Neural cell (in vitro differentiated cells): ENCODE measurements at regions not wholly inside any gene's neighbourhood (a gene's known extent, or its start where the extent isn't known, plus 50 kb on each side); places are given as distances from the start of the nearest gene placed in this dataset.

Experiments used
- CTCF ChIP-seq: fragments of 450-650 bp; IDR thresholded peaks from 2 replicates; pipeline ENCODE4 v1.5.1; 2014; ENCODE audit warnings: antibody characterized with exemption, mild to moderate bottlenecking, moderate library complexity; ENCODE audit not compliant: poor library complexity, severe bottlenecking
- EZH2 ChIP-seq: fragments of 200-600, 300-800 bp; shearing (Covaris generic), sonication (generic); IDR thresholded peaks from 2 replicates; pipeline ENCODE4 v1.6.1; 2014; ENCODE audit warnings: antibody characterized with exemption, low read length, borderline replicate concordance, mild to moderate bottlenecking; ENCODE audit not compliant: insufficient read depth, poor library complexity, severe bottlenecking
- POLR2AphosphoS5 ChIP-seq: IDR thresholded peaks from 2 replicates; pipeline ENCODE4 v1.6.1; 2012
- RAD21 ChIP-seq: fragments of 450-650 bp; conservative IDR thresholded peaks from 2 replicates; pipeline ENCODE4 v1.6.1; 2014; ENCODE audit warnings: antibody characterized with exemption, mild to moderate bottlenecking, moderate library complexity
- REST ChIP-seq: IDR thresholded peaks from 2 replicates; pipeline ENCODE4 v1.6.1; 2012; ENCODE audit warnings: borderline replicate concordance
- SMC3 ChIP-seq: fragments of 450-650 bp; conservative IDR thresholded peaks from 2 replicates; pipeline ENCODE4 v1.6.1; 2014; ENCODE audit warnings: antibody characterized with exemption, mild to moderate bottlenecking, moderate library complexity; ENCODE audit not compliant: poor library complexity

GRCh38 chr18:47346016-47346415 lies 94.6 kb upstream of the SKOR2 start:
- TF ChIP-seq CTCF (no peak), EZH2 (no peak), RAD21 (no peak), POLR2AphosphoS5 (no peak), REST (no peak), SMC3 (no peak)
